ENCODE measurements at regions not wholly inside any gene's neighbourhood (a gene's known extent, or its start where the extent isn't known, plus 50 kb on each side); places are given as distances from the start of the nearest gene placed in this dataset.

DNA sequence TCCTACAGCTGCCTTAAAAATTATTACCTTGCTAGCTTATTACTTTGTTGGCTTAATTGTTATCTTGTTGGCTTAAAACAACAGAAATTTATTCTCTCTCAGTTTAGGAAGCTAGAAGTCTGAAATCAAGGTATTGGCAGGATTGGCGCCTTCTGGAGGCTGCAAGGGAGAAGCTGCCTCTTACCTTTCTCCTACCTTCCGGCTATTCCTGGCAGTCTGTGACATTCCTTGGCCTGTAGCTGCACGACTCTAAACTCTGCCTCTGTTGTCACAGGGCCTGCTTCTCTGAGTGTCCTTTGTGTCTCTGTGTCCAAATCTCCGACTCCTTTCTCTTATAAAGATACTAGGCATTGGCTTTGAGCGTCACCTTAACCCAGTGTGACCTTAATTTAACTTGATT lies 579.9 kb upstream of the B3GALT2 start:
- DNase-seq (ENCODE audit: extremely low spot score) = no peak
- CTCF ChIA-PET = interaction anchor here (0.8 to 1.6 kb wide), 2 partner anchors 9 to 48 kb away, joined by 3 to 6 read pairs; no protein-coding TSS in a partner anchor
- no peak for TF ChIP-seq CTCF (IDR thresholded peaks at IDR 0.05; ENCODE audit: control extremely low read depth, extremely low read depth, low read depth, missing control alignments)
- POLR2A ChIA-PET = no interaction called here

DNA sequence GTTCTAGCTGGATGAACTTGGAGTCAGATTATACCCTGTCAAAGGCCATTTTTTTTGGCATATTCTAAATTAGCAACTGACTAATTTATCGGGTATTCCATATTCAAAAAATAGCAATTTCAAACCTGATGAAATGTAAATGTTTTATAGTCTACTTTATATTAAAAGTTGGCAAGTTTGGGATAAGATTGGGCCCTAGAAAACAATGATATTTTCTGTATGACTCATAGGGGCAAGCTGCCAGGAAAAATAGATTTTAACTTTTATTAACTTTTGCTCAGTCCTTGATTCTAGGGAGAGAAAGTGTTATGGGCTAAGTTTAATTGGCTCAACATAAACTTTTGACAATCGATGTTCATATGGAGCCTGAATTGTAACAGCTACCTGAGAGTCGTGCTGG lies 576.9 kb upstream of the B3GALT2 start:
- ChIA-PET CTCF (no interaction called here), POLR2A (no interaction called here)
- DNase-seq (ENCODE audit: extremely low spot score) = no peak
- no peak for TF ChIP-seq CTCF (IDR thresholded peaks at IDR 0.05; ENCODE audit: control extremely low read depth, extremely low read depth, low read depth, missing control alignments)

GRCh38 chr1:193762236-193762635 lies 575.8 kb upstream of the B3GALT2 start:
- TF ChIP-seq CTCF (IDR thresholded peaks at IDR 0.05; ENCODE audit: control extremely low read depth, extremely low read depth, low read depth, missing control alignments) = no peak
- DNase-seq (ENCODE audit: extremely low spot score) = no peak
- CTCF ChIA-PET = no interaction called here
- POLR2A ChIA-PET = no interaction called here

DNA sequence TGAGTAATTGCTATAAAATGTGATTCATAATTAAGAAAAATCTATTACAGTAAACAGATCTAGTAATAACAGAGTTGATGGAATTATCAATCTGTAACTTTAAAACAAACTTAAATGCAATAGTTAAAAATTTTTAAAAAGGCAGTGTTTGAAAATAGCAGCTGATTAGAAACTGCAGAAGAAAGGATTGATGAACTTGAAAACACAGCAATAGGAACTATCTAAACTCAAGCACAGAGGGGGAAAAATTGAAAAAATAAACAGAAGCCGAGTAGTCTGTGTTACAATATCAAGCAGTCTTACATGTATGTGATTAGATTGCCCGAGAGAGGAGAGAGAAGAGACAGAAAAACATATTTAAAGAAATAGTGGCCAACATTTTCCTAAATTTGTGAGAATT lies 569.0 kb upstream of the B3GALT2 start:
- no peak for TF ChIP-seq CTCF (IDR thresholded peaks at IDR 0.05; ENCODE audit: control extremely low read depth, extremely low read depth, low read depth, missing control alignments)
- no peak for DNase-seq (ENCODE audit: extremely low spot score)
- ChIA-PET POLR2A (no interaction called here), CTCF (interaction anchor here (1.5 kb wide), 1 partner anchor 14 kb away, joined by 4 read pairs; no protein-coding TSS in a partner anchor)

- POLR2A ChIA-PET = no interaction called here
- CTCF ChIA-PET = interaction anchor here (1.5 to 1.7 kb wide), 2 partner anchors 13 kb away, joined by 3 to 4 read pairs; no protein-coding TSS in a partner anchor
- no peak for TF ChIP-seq CTCF (IDR thresholded peaks at IDR 0.05; ENCODE audit: control extremely low read depth, extremely low read depth, low read depth, missing control alignments)
- no peak for DNase-seq (ENCODE audit: extremely low spot score)
These were observed 568.5 kb upstream of the B3GALT2 start for GRCh38 chr1:193754732-193755427.

DNA sequence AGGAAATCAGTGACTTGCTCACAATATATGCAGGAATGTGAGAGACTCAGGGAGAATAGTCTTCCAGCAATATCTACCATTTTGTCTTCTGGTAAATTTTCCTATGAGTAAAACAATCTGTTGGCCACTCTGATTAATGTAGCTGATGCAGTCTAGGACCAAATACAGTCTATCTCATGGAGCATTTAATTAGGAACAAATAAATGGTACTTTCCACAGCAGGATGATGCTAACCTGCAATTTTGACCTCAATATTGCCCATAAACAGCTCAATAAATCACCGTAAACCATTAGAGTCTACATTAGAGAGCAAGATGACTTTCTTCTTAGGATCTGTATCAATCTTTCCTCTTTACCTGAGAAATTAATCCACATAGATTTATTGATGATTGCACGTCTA lies 567.7 kb upstream of the B3GALT2 start:
- ChIA-PET CTCF (interaction anchor here (1.7 kb wide), 1 partner anchor 13 kb away, joined by 3 read pairs; no protein-coding TSS in a partner anchor), POLR2A (no interaction called here)
- no peak for DNase-seq (ENCODE audit: extremely low spot score)
- TF ChIP-seq CTCF (IDR thresholded peaks at IDR 0.05; ENCODE audit: control extremely low read depth, extremely low read depth, low read depth, missing control alignments) = no peak

All from GM10248 (cell line).